B cell (primary cell): ENCODE measurements at regions not wholly inside any gene's neighbourhood (a gene's known extent, or its start where the extent isn't known, plus 50 kb on each side); places are given as distances from the start of the nearest gene placed in this dataset.

Experiments
- ATAC-seq: fragments of 200-7000 bp; cut with Tn5 transposase; one replicate; pipeline ENCODE4 v1.10.0; 2021; ENCODE audit warnings: low read depth, mild to moderate bottlenecking, moderate number of reproducible peaks, moderate library complexity
- CTCF ChIA-PET: fragments of 350-600 bp; sonication (Branson Sonifier 250); formaldehyde crosslinking; loops from one replicate; lab custom pipeline; 2021; ENCODE audit warnings: antibody characterized with exemption, inconsistent platforms; lab: Charles Lee
- POLR2A ChIA-PET: fragments of 350-600 bp; sonication (Branson Sonifier 250); formaldehyde crosslinking; loops from one replicate; lab custom pipeline; 2021; ENCODE audit warnings: antibody characterized with exemption; lab: Charles Lee
- DNase-seq: peaks from one replicate; pipeline ENCODE4 v3.0.0; 2013
- H2AFZ ChIP-seq: 2 replicates; pipeline ENCODE4 v1.6.1; 2012; ENCODE audit warnings: mild to moderate bottlenecking, low read depth, low read length; ENCODE audit not compliant: insufficient read depth, poor library complexity, severe bottlenecking
- H3K27ac ChIP-seq, 2 donors: 1 replicate in 1 of 2; 2 replicates in 1 of 2; pipeline ENCODE4 v1.5.1; 2012 to 2013; ENCODE audit warnings: low read length in 2 of 2, mild to moderate bottlenecking in 2 of 2, moderate library complexity in 1 of 2
- H3K27me3 ChIP-seq, 4 experiments: fragments of 200-600 bp in 1 of 4; sonication (generic) in 1 of 4; replicated peaks in 1 of 4; 1 replicate in 2 of 4; 2 replicates in 2 of 4; pipeline versions ENCODE4 v1.6.1 to v1.7.0; 2013 to 2016; ENCODE audit warnings: low read length in 3 of 4, mild to moderate bottlenecking in 2 of 4, mixed read lengths in 1 of 4, moderate library complexity in 1 of 4; ENCODE audit not compliant: insufficient read depth in 4 of 4, control insufficient read depth in 3 of 4; ENCODE audit errors: control extremely low read depth in 1 of 4
- H3K36me3 ChIP-seq, 2 experiments: replicated peaks in 1 of 2; 1 replicate in 1 of 2; 2 replicates in 1 of 2; pipeline versions ENCODE4 v1.6.1 to v1.7.1; 2013; ENCODE audit warnings: low read length in 1 of 2; ENCODE audit not compliant: insufficient read depth in 2 of 2, control insufficient read depth in 1 of 2; ENCODE audit errors: control extremely low read depth in 1 of 2, extremely low read depth in 1 of 2
- H3K4me1 ChIP-seq, 2 donors: fragments of 200-600 bp in 1 of 2; sonication (generic) in 1 of 2; 1 replicate in 1 of 2; 2 replicates in 1 of 2; pipeline versions ENCODE4 v1.5.1 to v1.6.1; 2013 to 2017; ENCODE audit warnings: low read length in 2 of 2; ENCODE audit not compliant: control insufficient read depth in 2 of 2, insufficient read depth in 2 of 2
- H3K4me2 ChIP-seq: replicated peaks from 2 replicates; pipeline ENCODE3; 2012; ENCODE audit warnings: mild to moderate bottlenecking, low read depth, low read length; ENCODE audit not compliant: poor library complexity, severe bottlenecking
- H3K4me3 ChIP-seq, 5 experiments: fragments of 200-600 bp in 1 of 5; sonication (generic) in 1 of 5; 1 replicate in 3 of 5; 2 replicates in 2 of 5; pipeline versions ENCODE4 v1.5.1 to v1.7.0; 2011 to 2016; ENCODE audit warnings: low read length in 4 of 5, mild to moderate bottlenecking in 4 of 5, low read depth in 2 of 5, control low read depth in 1 of 5, moderate library complexity in 1 of 5; ENCODE audit not compliant: insufficient read depth in 1 of 5; ENCODE audit errors: control extremely low read depth in 1 of 5, extremely low read depth in 1 of 5
- H3K79me2 ChIP-seq: fragments of 200-600 bp; sonication (generic); one replicate; pipeline ENCODE4 v1.6.0; 2016; ENCODE audit warnings: low read length; ENCODE audit not compliant: control insufficient read depth, insufficient read depth
- H3K9ac ChIP-seq: fragments of 200-600 bp; sonication (generic); 2 replicates; pipeline ENCODE4 v1.6.1; 2017; ENCODE audit warnings: mild to moderate bottlenecking, low read length, moderate library complexity
- H3K9me3 ChIP-seq, 3 donors: one replicate each; pipeline versions ENCODE4 v1.6.1 to v1.7.1; 2013; ENCODE audit warnings: low read length in 2 of 3; ENCODE audit not compliant: control insufficient read depth in 2 of 3, insufficient read depth in 1 of 3; ENCODE audit errors: control extremely low read depth in 1 of 3
- H4K20me1 ChIP-seq: 2 replicates; pipeline ENCODE4 v1.6.0; 2012; ENCODE audit warnings: mild to moderate bottlenecking, low read length; ENCODE audit not compliant: insufficient read depth, control insufficient read depth, poor library complexity, severe bottlenecking
- H3K27ac Mint-ChIP-seq: one replicate; pipeline ENCODE4 v1.8.0; 2021; ENCODE audit warnings: mixed read lengths
- H3K27me3 Mint-ChIP-seq: one replicate; pipeline ENCODE4 v1.8.0; 2021; ENCODE audit warnings: mixed read lengths
- H3K4me1 Mint-ChIP-seq: one replicate; pipeline ENCODE4 v1.8.0; 2021; ENCODE audit warnings: mixed read lengths
- H3K4me3 Mint-ChIP-seq: one replicate; pipeline ENCODE4 v1.8.0; 2021; ENCODE audit warnings: mixed read lengths
- H3K9me3 Mint-ChIP-seq: one replicate; pipeline ENCODE4 v1.8.0; 2022; ENCODE audit warnings: mixed read lengths; ENCODE audit not compliant: insufficient read depth
- CTCF ChIP-seq: fragments of 200-600 bp; IDR thresholded peaks from one replicate; pipeline ENCODE4 v1.8.0; 2022; ENCODE audit warnings: antibody characterized with exemption, mild to moderate bottlenecking
- EZH2 ChIP-seq: IDR thresholded peaks from 2 replicates; pipeline ENCODE4 v1.6.1; 2012; ENCODE audit warnings: borderline replicate concordance, low read depth, mild to moderate bottlenecking, moderate library complexity, low read length; ENCODE audit not compliant: insufficient read depth, poor library complexity, severe bottlenecking
- WGBS: methylation state at CpG from one replicate; pipeline ENCODE4 v1.1.5; 2013; ENCODE audit warnings: missing lambda C conversion rate; ENCODE audit not compliant: insufficient coverage; 5-methylcytosine and 5-hydroxymethylcytosine counted together
- intact Hi-C: fragments of 100-400 bp; cut with micrococcal nuclease; formaldehyde crosslinking; loops from one replicate; pipeline ENCODE4 v1.10.0; 2022

- H2AFZ ChIP-seq = no peak overlapping the region
- CTCF ChIA-PET = no interaction called here
- no peak for ATAC-seq
- POLR2A ChIA-PET = no interaction called here
- Mint-ChIP-seq H3K27me3 (peaks cover 5% of the 10 kb centered on the region), H3K27ac (no peak overlapping the region), H3K9me3 (no peaks in the 10 kb centered on the region), H3K4me3 (no peak overlapping the region), H3K4me1 (no peaks in the 10 kb centered on the region)
- H3K4me1 ChIP-seq = no peaks in the 10 kb centered on the region
- no CpG with 5 or more reads among the region's 3 CpGs for WGBS
- H4K20me1 ChIP-seq = no peaks in the 10 kb centered on the region
- no peak overlapping the region for H3K27ac ChIP-seq
- H3K4me3 ChIP-seq = no peak overlapping the region
- no peaks in the 10 kb centered on the region for H3K9me3 ChIP-seq
- H3K36me3 ChIP-seq = no peaks in the 10 kb centered on the region
- no peak overlapping the region for H3K9ac ChIP-seq
- H3K79me2 ChIP-seq = no peaks in the 10 kb centered on the region
- H3K27me3 ChIP-seq = no peaks in the 10 kb centered on the region
- DNase-seq = no peak
- no peak for TF ChIP-seq CTCF
- no peak for TF ChIP-seq EZH2
- no peak overlapping the region for H3K4me2 ChIP-seq
- intact Hi-C loops = no loop called here
These were observed 66.4 kb downstream of the MAF start for GRCh38 chr16:79534143-79534542.

GRCh38 chr16:79533292-79533691 lies 67.2 kb downstream of the MAF start:
- no peaks in the 10 kb centered on the region for H3K79me2 ChIP-seq
- H3K36me3 ChIP-seq = no peaks in the 10 kb centered on the region
- no peaks in the 10 kb centered on the region for H3K9me3 ChIP-seq
- H3K4me1 ChIP-seq = no peaks in the 10 kb centered on the region
- no peak overlapping the region for H3K4me3 Mint-ChIP-seq
- no peak overlapping the region for H3K4me3 ChIP-seq
- ChIA-PET CTCF (no interaction called here), POLR2A (no interaction called here)
- ATAC-seq (no peak), DNase-seq (no peak)
- no peak overlapping the region for H3K9ac ChIP-seq
- no peaks in the 10 kb centered on the region for H3K4me1 Mint-ChIP-seq
- WGBS = no CpG with 5 or more reads among the region's 3 CpGs
- H3K4me2 ChIP-seq = no peak overlapping the region
- no peak for TF ChIP-seq CTCF
- TF ChIP-seq EZH2 = no peak
- H3K27ac Mint-ChIP-seq = no peak overlapping the region
- no peak overlapping the region for H2AFZ ChIP-seq
- intact Hi-C loops = no loop called here
- no peaks in the 10 kb centered on the region for H4K20me1 ChIP-seq
- no peak overlapping the region for H3K27ac ChIP-seq
- no peaks in the 10 kb centered on the region for H3K9me3 Mint-ChIP-seq
- no peaks in the 10 kb centered on the region for H3K27me3 ChIP-seq
- H3K27me3 Mint-ChIP-seq = peaks cover 5% of the 10 kb centered on the region
